ENCODE measurements at regions not wholly inside any gene's neighbourhood (a gene's known extent, or its start where the extent isn't known, plus 50 kb on each side); places are given as distances from the start of the nearest gene placed in this dataset.
"Not testable (repeated sequence)": the region's sequence is repeated elsewhere in the genome, so short reads cannot be mapped to it uniquely, and the experiment has no call there.

GRCh38 chr20:60786686-60787217 lies 465.3 kb upstream of the CDH4 start:
- DNase-seq (ENCODE audit: insufficient read length, low spot score), result no peak
- no peak for TF ChIP-seq CTCF (IDR thresholded peaks at IDR 0.05; ENCODE audit: insufficient read depth, missing control alignments)
- no peak for FAIRE-seq

- no peak for TF ChIP-seq CTCF (IDR thresholded peaks at IDR 0.05; ENCODE audit: insufficient read depth, missing control alignments)
- FAIRE-seq (no peak), DNase-seq (ENCODE audit: insufficient read length, low spot score) (no peak)
Observed at GRCh38 chr20:60787276-60787675, 464.8 kb upstream of the CDH4 start.

- TF ChIP-seq CTCF (IDR thresholded peaks at IDR 0.05; ENCODE audit: insufficient read depth, missing control alignments), result no peak
- DNase-seq (ENCODE audit: insufficient read length, low spot score) (no peak), FAIRE-seq (no peak)
Observed at GRCh38 chr20:60788070-60788469, 464.0 kb upstream of the CDH4 start.

GRCh38 chr20:60789399-60789798 lies 462.7 kb upstream of the CDH4 start:
- no peak for FAIRE-seq

GRCh38 chr20:60790339-60790738 lies 461.7 kb upstream of the CDH4 start:
- FAIRE-seq; DNase-seq (ENCODE audit: insufficient read length, low spot score): not testable (repeated sequence)

More at GRCh38 chr20:60789399-60789798, 462.7 kb upstream of the CDH4 start:
- TF ChIP-seq CTCF (IDR thresholded peaks at IDR 0.05; ENCODE audit: insufficient read depth, missing control alignments), result no peak
- no peak for DNase-seq (ENCODE audit: insufficient read length, low spot score)

- no peak for TF ChIP-seq CTCF (IDR thresholded peaks at IDR 0.05; ENCODE audit: insufficient read depth, missing control alignments)
- DNase-seq (ENCODE audit: insufficient read length, low spot score), result no peak
Observed at GRCh38 chr20:60791823-60792222, 460.2 kb upstream of the CDH4 start.

GRCh38 chr20:60792941-60793340 lies 459.1 kb upstream of the CDH4 start:
- no peak for DNase-seq (ENCODE audit: insufficient read length, low spot score)
- TF ChIP-seq CTCF (IDR thresholded peaks at IDR 0.05; ENCODE audit: insufficient read depth, missing control alignments), result no peak
- FAIRE-seq, result no peak

More at GRCh38 chr20:60791823-60792222, 460.2 kb upstream of the CDH4 start:
- no peak for FAIRE-seq

- no peak for DNase-seq (ENCODE audit: insufficient read length, low spot score)
- no peak for FAIRE-seq
- no peak for TF ChIP-seq CTCF (IDR thresholded peaks at IDR 0.05; ENCODE audit: insufficient read depth, missing control alignments)
Observed at GRCh38 chr20:60794674-60795073, 457.4 kb upstream of the CDH4 start.

All from D721Med (cell line).